Glomerular visceral epithelial cell (primary cell): ENCODE measurements at regions not wholly inside any gene's neighbourhood (a gene's known extent, or its start where the extent isn't known, plus 50 kb on each side); places are given as distances from the start of the nearest gene placed in this dataset.
"Not testable (repeated sequence)": the region's sequence is repeated elsewhere in the genome, so short reads cannot be mapped to it uniquely, and the experiment has no call there.

Experiments
- DNase-seq: peaks from one replicate; pipeline ENCODE4 v3.0.0-alpha.2; 2016; ENCODE audit errors: extremely low spot score

DNA sequence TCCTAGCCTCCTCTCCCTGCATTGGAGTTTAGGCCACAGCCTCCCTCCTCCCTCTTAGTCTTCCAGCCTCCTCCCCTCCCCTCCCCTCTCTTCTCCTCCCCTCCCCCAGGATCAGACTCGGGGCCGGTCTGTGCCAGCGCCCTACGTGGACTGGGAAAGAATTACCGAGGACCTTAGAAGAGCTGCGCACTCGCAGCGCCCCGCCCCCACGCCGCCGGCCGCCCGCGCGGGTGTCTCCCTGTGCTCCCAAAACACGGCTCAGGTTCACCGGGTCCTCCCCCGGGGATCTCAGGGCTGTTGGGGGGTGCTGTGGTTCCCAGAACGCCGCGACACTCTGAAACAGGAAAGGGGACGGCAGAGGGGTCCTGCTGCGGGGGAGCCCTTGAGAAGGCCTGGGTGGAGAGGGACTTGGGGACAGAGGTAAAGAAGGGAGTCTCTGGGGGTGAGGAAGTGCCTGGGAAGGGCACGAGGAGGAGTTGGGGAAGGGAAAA lies 122.3 kb upstream of the TBL1X start:
- peak; percentile 70 for DNase-seq

GRCh38 chrX:9343971-9344370 lies 120.9 kb upstream of the TBL1X start:
- DNase-seq: no peak

DNA sequence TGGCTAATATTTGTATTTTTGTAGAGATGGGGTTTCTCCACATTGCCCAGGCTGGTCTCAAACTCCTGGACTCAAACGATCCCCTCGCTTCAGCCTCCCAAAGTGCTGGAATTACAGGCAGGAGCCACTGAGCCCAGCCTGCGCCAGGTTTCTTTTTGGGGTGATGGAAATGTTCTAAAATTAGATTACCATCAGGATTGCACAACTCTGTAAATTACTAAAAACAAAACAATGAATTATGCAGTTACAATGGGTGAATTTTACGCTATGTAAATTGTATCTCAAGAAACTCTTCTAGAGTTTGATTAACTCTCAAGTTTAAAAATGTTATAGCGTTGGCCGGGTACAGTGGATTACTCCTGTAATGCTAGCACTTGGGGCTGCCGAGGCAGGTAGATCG lies 118.9 kb upstream of the TBL1X start:
- no peak for DNase-seq

DNA sequence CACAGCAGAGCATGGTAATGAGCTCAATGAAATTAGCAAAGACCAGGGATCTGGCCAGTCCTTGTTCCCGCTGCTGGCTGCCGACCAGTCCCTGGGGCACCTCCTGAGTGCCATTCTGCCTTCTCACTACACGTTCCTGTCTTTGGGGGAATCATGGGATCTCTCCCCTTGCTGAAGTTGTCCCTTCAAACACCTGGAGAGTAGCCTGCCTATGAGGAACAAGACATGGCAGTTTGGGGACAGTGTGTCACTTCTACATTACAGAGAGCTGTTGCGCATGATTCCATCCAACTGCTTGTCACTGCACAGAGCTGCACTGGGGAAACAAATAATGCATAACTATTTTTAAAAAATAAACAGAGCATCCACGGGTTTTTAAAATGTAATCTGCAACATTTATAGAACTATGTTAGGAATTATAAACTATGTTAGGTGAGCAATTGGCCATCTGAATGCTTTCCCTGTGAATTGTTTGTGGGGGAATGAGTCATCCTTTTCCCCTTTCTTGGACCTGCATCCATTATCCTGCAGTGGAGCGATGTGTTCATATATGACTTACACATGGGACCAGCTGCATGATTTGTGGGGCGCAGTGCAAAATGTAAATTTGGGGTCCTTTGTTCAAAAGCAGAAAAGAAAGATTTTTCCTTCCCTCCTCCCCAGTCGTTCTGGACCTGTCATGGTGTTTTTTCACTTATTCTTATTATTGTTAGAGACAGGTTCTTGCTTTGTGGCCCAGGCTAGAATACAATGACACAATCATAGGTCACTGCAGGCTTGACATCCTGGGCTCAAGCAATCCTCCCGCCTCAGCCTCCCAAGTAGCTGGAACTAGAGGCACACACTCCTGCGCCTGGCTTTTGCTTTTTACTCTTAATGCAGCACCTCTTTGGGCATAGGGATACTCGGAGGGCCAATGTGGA lies 115.0 kb upstream of the TBL1X start:
- DNase-seq: no peak

DNA sequence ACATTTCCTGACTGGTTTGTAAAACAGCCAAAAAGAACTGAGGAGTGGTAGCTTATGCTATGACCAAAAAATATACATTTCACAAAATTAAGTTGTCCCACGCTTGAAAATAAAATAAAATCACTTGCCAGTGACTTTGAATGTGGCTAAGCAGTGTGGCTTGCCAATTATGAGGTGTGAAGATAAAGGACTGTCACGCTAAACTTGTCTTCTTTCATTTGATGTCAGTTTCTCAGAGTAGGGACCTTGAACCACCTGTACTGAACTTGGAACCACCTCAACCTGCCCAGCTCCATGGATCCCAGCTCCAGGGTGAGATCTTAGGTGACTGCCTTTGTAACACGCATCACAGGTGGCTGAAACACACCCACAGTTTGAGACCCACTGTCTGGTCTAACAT lies 113.7 kb upstream of the TBL1X start:
- no peak for DNase-seq

DNA sequence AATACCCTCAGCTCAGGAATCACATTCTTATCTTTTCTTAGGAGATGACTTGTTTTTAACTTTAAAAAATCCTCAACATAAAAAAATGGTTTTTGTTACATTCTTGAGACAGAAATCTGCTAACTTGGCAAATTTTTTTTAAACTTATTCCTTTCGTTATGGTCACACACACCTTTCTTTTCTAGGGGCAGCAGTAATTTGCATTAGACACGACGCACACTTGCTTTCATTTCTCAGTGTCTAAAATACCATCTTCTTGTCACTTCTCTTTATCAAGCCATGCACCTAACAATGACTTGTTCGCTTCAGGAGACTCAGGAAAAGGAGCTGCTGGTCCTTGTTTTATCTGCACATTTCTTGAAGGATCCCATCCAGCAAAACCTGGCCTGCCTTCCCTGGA lies 112.6 kb upstream of the TBL1X start:
- no peak for DNase-seq

GRCh38 chrX:9352694-9353411 lies 112.0 kb upstream of the TBL1X start:
- DNase-seq: no peak

DNA sequence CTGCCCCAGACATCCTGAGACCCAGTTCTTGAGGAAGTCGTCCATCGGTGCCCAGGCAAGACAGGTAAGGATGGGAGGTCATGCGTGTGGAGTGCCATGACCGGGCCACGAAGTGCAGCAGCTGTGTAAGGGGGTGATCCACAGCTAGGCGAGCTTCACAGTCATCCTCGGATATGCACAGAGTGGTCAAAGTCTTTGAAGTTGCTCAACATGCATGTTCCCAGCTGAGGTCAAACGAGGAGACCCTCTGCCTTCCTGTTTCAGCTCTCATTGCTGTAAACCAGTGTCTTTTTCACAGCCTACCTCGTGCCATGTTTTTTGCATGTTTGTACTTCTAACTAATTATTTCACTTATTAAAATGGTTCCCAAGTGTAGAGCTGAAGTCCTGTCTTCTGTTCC lies 109.9 kb upstream of the TBL1X start:
- DNase-seq: no peak

GRCh38 chrX:9355739-9356138 lies 109.1 kb upstream of the TBL1X start:
- DNase-seq: no peak

GRCh38 chrX:9356846-9357245 lies 108.0 kb upstream of the TBL1X start:
- DNase-seq: no peak

GRCh38 chrX:9357518-9358114 lies 107.2 kb upstream of the TBL1X start:
- no peak for DNase-seq

DNA sequence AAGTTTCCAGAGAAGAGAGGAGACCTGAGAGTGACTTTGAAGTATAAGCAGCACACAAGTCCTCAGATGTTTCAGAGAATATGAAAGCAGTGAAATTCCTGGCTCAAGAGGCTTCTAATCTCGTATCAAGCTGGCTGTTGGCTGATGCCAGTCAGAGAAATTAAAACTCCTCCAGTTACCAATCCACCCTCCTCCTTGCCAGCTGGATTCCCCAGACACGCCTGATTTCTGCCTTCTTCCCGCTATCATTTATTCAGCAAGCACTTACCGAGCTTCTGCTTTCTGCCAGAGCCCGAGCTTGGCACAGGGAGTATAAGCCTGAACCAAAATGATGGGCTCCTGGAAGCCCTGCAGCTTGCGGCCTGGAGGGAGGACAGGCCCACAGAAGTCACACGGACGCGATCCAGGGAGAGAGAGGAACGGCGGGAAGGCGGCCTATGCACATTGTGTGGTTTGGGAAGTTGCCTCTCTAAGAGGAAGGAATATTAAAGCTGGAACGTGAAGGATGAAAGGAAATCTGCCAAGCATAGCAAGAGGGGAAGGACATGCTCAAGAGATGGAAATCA lies 102.4 kb upstream of the TBL1X start:
- DNase-seq: no peak

DNA sequence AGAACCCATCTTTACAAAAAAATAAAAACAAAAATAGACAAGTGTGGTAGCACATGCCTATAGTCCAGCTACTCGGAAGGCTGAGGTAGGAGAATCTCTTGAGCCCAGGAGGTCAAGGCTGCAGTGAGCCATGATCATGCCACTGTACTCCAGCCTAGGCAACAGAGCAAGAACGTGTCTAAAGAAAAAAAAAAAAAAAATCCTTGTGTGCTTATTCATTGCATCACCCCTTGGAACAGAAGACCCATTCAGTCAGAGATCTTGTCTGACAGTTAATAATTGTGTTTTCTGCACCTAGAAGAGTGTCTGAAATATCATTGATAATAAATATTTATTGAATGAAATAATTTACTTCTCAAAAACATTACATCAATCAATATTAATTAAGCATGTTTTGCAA lies 97.4 kb upstream of the TBL1X start:
- no peak for DNase-seq

GRCh38 chrX:9368262-9368661 lies 96.6 kb upstream of the TBL1X start:
- DNase-seq: no peak

- no peak for DNase-seq
These were observed 95.0 kb upstream of the TBL1X start for GRCh38 chrX:9369802-9370291.

DNA sequence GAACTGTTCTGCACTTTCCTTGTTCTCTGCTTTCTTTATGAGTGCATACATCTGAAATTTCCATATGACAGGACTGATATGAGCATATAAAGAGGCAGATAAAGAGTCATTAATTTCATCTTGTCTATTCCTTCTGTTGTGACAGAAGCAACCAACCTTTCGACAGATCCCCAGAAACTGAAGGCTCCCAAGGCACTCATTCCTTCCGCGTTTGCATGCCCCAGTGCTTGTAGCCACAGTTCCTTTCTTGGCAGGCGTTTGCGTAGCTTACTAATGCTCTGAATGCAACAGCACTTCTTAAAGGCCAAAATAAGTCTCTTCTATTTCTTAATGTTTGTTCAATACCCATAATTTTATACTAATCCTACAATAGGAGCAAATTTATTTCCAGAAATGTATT lies 94.0 kb upstream of the TBL1X start:
- DNase-seq: peak; percentile 15

DNA sequence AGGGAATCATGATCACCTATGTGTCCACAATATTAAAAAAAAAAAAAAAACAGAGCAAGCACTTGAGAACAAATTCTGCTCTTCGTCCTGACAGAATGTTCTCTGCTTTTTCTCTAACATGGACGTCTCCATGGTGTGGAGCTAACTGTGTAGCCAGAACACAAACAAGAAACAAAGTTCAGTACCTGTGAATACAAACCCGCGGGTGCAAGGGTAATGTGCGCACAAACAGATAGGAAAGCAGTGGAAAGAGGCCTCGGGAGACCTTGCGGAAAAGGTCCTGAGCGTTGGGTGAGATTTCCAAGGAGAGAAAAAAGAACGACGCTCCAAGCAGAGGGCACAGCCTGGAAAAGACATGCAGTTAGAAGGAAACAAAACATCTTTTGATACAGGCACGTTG lies 92.0 kb upstream of the TBL1X start:
- DNase-seq: no peak

DNA sequence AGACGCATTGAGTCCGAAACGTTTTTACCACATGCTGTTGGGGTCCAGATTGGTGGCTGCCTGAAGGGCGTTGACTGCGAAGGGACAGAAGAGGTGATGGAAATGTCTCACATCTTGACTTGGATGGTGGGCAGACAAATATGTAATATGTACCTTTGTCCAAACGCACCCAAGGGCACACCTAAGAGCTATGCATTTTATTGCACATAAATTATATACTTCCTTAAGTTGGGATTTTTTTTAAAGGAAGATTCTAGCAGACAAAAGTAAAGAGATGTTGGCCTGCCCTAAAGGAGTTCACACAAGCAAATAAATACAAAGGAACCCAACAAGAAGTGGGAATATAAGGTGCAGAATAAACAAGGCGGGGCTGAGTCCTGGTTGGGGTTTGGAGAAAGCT lies 91.1 kb upstream of the TBL1X start:
- no peak for DNase-seq

GRCh38 chrX:9374555-9374954 lies 90.3 kb upstream of the TBL1X start:
- no peak for DNase-seq

GRCh38 chrX:9376111-9376510 lies 88.7 kb upstream of the TBL1X start:
- no peak for DNase-seq

- not testable (repeated sequence) for DNase-seq
These were observed 87.6 kb upstream of the TBL1X start for GRCh38 chrX:9377216-9377615.
